ENCODE measurements at regions not wholly inside any gene's neighbourhood (a gene's known extent, or its start where the extent isn't known, plus 50 kb on each side); places are given as distances from the start of the nearest gene placed in this dataset.
"Not testable (repeated sequence)": the region's sequence is repeated elsewhere in the genome, so short reads cannot be mapped to it uniquely, and the experiment has no call there.

DNA sequence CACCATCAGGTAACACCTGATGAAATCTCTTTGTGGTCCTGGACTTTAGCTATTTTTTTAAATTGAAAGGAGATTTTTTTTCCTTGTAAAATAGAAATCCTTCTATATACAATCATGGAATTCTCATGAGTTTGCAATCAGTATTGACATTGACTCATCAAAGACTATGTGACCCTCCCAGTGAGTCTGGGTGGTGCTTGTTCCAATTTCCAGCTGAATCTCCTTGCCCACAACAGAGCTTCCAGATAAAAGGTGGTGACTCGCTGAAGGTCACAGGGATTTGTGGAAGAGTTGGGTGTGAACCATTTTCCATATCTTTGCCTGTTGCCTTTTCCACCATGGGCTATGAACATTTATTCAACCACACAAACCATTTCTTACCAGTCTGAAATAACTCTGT, 486.6 kb downstream of the AJAP1 start:
- no peaks in the 10 kb centered on the region for H3K9me3 ChIP-seq (ENCODE audit: control insufficient read depth in 2 of 2, insufficient read depth in 1 of 2, low read length in 1 of 2)
- no peaks in the 10 kb centered on the region for H3K4me1 ChIP-seq (ENCODE audit: control insufficient read depth in 2 of 2, insufficient read depth in 2 of 2, low read length in 2 of 2)
- H3K36me3 ChIP-seq (ENCODE audit: control insufficient read depth in 2 of 2, insufficient read depth in 2 of 2, low read length in 1 of 2), result no peaks in the 10 kb centered on the region
- no peaks in the 10 kb centered on the region for H3K27me3 ChIP-seq (ENCODE audit: control insufficient read depth in 2 of 2, insufficient read depth in 1 of 2, low read length in 1 of 2)
- 98% methylated on average over 1 of the region's 1 CpG for WGBS
- no peak for DNase-seq (ENCODE audit: low read depth in 6 of 9, low spot score in 9 of 9)
- H3K27ac ChIP-seq (ENCODE audit: low read depth in 1 of 2, low read length in 1 of 2), result no peak overlapping the region
- H3K4me3 ChIP-seq (ENCODE audit: low read length in 2 of 2), result no peak overlapping the region

DNA sequence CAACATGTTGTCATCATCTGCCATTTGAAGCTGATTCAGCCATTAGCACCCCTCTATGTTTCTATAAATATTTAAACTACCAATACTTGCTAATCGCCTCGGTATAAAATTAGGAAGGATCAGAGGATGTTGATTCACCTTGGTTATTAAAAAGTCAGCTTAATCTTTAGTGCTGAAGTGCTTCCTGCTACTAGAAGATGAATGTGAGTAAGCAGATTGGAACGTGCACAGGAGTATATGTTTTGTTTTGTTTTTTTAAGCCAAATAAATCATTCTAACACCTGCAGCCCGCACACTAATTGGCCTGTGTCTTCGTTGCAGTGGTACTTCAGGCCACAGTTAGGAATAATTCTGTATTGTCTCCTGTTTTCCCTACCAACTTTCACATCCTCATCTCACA, 485.7 kb downstream of the AJAP1 start:
- 81% methylated on average over 5 of the region's 5 CpGs for WGBS
- no peaks in the 10 kb centered on the region for H3K27me3 ChIP-seq (ENCODE audit: control insufficient read depth in 2 of 2, insufficient read depth in 1 of 2, low read length in 1 of 2)
- H3K9me3 ChIP-seq (ENCODE audit: control insufficient read depth in 2 of 2, insufficient read depth in 1 of 2, low read length in 1 of 2), result no peaks in the 10 kb centered on the region
- H3K36me3 ChIP-seq (ENCODE audit: control insufficient read depth in 2 of 2, insufficient read depth in 2 of 2, low read length in 1 of 2), result no peaks in the 10 kb centered on the region
- no peak for DNase-seq (ENCODE audit: low read depth in 6 of 9, low spot score in 9 of 9)
- H3K27ac ChIP-seq (ENCODE audit: low read depth in 1 of 2, low read length in 1 of 2), result no peak overlapping the region
- no peaks in the 10 kb centered on the region for H3K4me1 ChIP-seq (ENCODE audit: control insufficient read depth in 2 of 2, insufficient read depth in 2 of 2, low read length in 2 of 2)
- no peak overlapping the region for H3K4me3 ChIP-seq (ENCODE audit: low read length in 2 of 2)

DNA sequence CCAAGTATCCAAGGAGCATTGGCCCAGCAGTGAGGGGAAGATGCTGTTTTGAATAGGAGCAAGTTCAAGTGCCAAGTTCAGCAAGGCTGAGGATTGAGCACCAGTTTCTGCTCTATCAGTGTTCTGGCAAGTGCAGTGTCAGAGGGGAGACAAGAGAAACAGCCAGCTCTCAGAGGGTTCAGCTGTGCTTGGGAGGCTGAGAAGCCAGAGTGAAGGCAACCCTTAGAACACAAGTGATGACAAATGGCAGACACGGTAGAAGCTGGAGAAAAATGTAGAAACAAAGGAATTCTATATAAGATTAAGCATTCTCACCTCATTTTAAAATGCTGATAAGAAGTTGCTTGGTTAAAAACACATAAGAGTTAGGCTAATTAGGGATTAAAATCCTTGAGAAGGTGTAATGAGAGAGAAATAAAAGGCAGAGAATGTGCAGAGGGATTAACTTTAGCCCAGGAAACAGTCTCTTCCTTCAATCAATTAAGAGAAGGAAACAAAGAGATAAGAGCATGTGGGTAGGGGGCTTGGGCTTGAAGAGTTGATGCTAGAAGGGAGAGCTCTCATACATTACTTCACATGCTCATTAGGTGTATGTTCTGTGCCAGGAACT, 475.4 kb downstream of the AJAP1 start:
- 77% methylated on average over 1 of the region's 1 CpG for WGBS
- H3K4me1 ChIP-seq (ENCODE audit: control insufficient read depth in 2 of 2, insufficient read depth in 2 of 2, low read length in 2 of 2), result no peaks in the 10 kb centered on the region
- no peaks in the 10 kb centered on the region for H3K27me3 ChIP-seq (ENCODE audit: control insufficient read depth in 2 of 2, insufficient read depth in 1 of 2, low read length in 1 of 2)

DNA sequence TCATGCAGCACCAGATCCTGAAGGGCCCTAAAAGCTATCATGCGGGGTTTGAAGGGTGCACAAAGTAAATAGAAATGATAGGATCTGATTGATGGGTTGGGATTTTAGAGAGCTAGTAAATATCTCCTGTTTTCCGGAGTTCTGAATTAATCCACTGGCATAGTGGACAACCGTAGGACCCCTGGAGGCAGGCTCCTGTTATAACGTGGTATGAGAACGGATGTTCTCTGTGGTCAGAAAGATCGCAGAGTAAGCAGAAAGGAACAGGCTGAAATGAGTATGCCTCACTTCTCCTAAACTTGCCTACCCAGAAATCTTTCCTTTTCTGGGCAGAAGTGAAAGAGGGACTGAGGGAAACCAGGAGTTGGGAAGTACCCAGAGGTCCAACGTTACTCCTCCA, 470.8 kb downstream of the AJAP1 start:
- H3K27me3 ChIP-seq (ENCODE audit: control insufficient read depth in 2 of 2, insufficient read depth in 1 of 2, low read length in 1 of 2), result no peaks in the 10 kb centered on the region
- no peak for DNase-seq (ENCODE audit: low read depth in 6 of 9, low spot score in 9 of 9)
- no peaks in the 10 kb centered on the region for H3K4me1 ChIP-seq (ENCODE audit: control insufficient read depth in 2 of 2, insufficient read depth in 2 of 2, low read length in 2 of 2)
- no peaks in the 10 kb centered on the region for H3K9me3 ChIP-seq (ENCODE audit: control insufficient read depth in 2 of 2, insufficient read depth in 1 of 2, low read length in 1 of 2)
- no peak overlapping the region for H3K4me3 ChIP-seq (ENCODE audit: low read length in 2 of 2)
- no peaks in the 10 kb centered on the region for H3K36me3 ChIP-seq (ENCODE audit: control insufficient read depth in 2 of 2, insufficient read depth in 2 of 2, low read length in 1 of 2)
- H3K27ac ChIP-seq (ENCODE audit: low read depth in 1 of 2, low read length in 1 of 2), result no peak overlapping the region
- WGBS, result 72% methylated on average over 7 of the region's 7 CpGs

More for the DNA sequence above, 475.4 kb downstream of the AJAP1 start:
- H3K4me3 ChIP-seq (ENCODE audit: low read length in 2 of 2), result no peak overlapping the region
- H3K36me3 ChIP-seq (ENCODE audit: control insufficient read depth in 2 of 2, insufficient read depth in 2 of 2, low read length in 1 of 2), result no peaks in the 10 kb centered on the region
- DNase-seq (ENCODE audit: low read depth in 6 of 9, low spot score in 9 of 9), result no peak
- H3K27ac ChIP-seq (ENCODE audit: low read depth in 1 of 2, low read length in 1 of 2), result no peak overlapping the region
- no peaks in the 10 kb centered on the region for H3K9me3 ChIP-seq (ENCODE audit: control insufficient read depth in 2 of 2, insufficient read depth in 1 of 2, low read length in 1 of 2)

DNA sequence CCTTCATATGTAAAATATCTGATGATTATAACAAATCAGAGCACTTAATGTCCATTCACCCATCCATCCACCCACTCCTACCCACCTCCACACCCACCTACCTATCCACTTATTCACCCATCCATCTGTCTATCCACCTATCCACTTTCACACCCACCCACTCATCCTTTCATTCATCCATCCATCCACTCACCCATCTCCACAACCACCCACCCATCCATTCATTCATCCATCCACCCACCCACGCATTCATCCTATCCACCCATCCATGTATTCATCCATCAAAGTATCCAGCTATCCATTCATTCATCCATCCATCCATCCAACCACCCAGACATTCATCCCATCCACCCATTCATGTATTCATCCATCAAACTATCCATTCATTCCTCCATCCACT, 466.1 kb downstream of the AJAP1 start:
- 98% methylated on average over 1 of the region's 1 CpG for WGBS

DNA sequence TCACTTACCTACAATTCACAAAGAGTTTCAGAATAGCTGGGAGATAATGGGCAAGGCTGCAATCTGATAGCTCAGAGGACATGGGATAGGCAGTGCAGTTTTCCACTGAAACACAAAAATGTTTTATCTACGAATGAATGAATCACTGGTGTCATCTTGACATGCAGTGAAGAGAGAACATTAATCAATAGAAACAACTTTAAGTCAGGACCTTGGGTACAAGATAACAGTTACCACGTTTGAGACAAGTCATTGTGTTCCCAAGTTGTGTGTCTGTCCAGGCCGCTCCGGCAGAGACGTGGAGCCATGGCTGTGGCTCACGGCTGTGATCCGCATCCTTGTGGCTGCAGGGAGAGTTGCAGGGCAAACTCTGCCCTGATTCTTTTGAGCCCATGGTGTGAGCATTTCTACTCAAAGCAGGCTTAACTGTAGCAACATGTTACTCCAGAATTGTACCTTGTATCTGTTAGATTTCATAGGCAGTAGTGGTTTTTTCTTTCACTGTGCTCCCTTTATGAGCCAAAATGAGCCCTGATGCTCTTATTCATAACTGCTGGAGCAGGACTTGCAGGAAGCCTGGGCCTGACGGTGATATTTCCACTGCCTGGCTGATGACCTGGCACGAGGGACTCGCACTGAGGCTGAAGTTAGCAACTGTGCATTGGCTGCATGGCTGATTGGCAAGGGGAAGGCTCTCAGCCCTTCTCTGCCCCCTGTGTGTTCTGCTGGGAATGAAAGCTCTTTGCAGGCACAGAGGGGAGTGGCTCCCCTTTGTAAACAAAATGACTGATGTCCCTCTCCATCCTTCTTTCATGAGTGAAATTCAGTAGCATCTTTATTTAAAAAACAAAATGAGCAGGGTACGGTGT, 465.2 kb downstream of the AJAP1 start:
- H3K27me3 ChIP-seq (ENCODE audit: control insufficient read depth in 2 of 2, insufficient read depth in 1 of 2, low read length in 1 of 2), result no peaks in the 10 kb centered on the region
- no peak for DNase-seq (ENCODE audit: low read depth in 6 of 9, low spot score in 9 of 9)

More for the DNA sequence above, 466.1 kb downstream of the AJAP1 start:
- no peak overlapping the region for H3K4me3 ChIP-seq (ENCODE audit: low read length in 2 of 2)
- H3K27ac ChIP-seq (ENCODE audit: low read depth in 1 of 2, low read length in 1 of 2), result no peak overlapping the region
- no peak for DNase-seq (ENCODE audit: low read depth in 6 of 9, low spot score in 9 of 9)
- no peaks in the 10 kb centered on the region for H3K9me3 ChIP-seq (ENCODE audit: control insufficient read depth in 2 of 2, insufficient read depth in 1 of 2, low read length in 1 of 2)
- H3K4me1 ChIP-seq (ENCODE audit: control insufficient read depth in 2 of 2, insufficient read depth in 2 of 2, low read length in 2 of 2), result no peaks in the 10 kb centered on the region
- no peaks in the 10 kb centered on the region for H3K36me3 ChIP-seq (ENCODE audit: control insufficient read depth in 2 of 2, insufficient read depth in 2 of 2, low read length in 1 of 2)
- no peaks in the 10 kb centered on the region for H3K27me3 ChIP-seq (ENCODE audit: control insufficient read depth in 2 of 2, insufficient read depth in 1 of 2, low read length in 1 of 2)

DNA sequence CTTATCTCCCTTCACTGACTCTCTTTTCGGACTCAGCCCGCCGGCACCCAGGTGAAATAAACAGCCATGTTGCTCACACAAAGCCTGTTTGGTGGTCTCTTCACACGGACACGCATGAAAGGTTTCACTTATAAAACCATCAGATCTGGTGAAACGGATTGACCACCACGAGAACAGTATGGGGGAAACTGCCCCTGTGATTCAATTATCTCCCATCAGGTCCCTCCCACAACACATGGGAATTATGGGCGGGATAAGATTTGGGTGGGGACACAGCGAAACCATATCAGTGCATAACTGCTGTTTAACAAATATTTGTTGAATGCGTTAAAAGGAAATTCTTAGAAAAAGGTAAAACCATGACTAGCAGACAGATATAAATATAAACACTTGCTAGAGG, 464.4 kb downstream of the AJAP1 start:
- 91% methylated on average over 10 of the region's 10 CpGs for WGBS
- not testable (repeated sequence) for H3K27ac ChIP-seq (ENCODE audit: low read depth in 1 of 2, low read length in 1 of 2); DNase-seq (ENCODE audit: low read depth in 6 of 9, low spot score in 9 of 9); H3K27me3 ChIP-seq (ENCODE audit: control insufficient read depth in 2 of 2, insufficient read depth in 1 of 2, low read length in 1 of 2); H3K36me3 ChIP-seq (ENCODE audit: control insufficient read depth in 2 of 2, insufficient read depth in 2 of 2, low read length in 1 of 2); H3K4me1 ChIP-seq (ENCODE audit: control insufficient read depth in 2 of 2, insufficient read depth in 2 of 2, low read length in 2 of 2); H3K9me3 ChIP-seq (ENCODE audit: control insufficient read depth in 2 of 2, insufficient read depth in 1 of 2, low read length in 1 of 2); H3K4me3 ChIP-seq (ENCODE audit: low read length in 2 of 2)

More for the DNA sequence above, 465.2 kb downstream of the AJAP1 start:
- H3K4me1 ChIP-seq (ENCODE audit: control insufficient read depth in 2 of 2, insufficient read depth in 2 of 2, low read length in 2 of 2), result no peaks in the 10 kb centered on the region
- 72% methylated on average over 11 of the region's 11 CpGs for WGBS
- no peak overlapping the region for H3K4me3 ChIP-seq (ENCODE audit: low read length in 2 of 2)
- no peaks in the 10 kb centered on the region for H3K9me3 ChIP-seq (ENCODE audit: control insufficient read depth in 2 of 2, insufficient read depth in 1 of 2, low read length in 1 of 2)
- H3K36me3 ChIP-seq (ENCODE audit: control insufficient read depth in 2 of 2, insufficient read depth in 2 of 2, low read length in 1 of 2), result no peaks in the 10 kb centered on the region
- no peak overlapping the region for H3K27ac ChIP-seq (ENCODE audit: low read depth in 1 of 2, low read length in 1 of 2)

DNA sequence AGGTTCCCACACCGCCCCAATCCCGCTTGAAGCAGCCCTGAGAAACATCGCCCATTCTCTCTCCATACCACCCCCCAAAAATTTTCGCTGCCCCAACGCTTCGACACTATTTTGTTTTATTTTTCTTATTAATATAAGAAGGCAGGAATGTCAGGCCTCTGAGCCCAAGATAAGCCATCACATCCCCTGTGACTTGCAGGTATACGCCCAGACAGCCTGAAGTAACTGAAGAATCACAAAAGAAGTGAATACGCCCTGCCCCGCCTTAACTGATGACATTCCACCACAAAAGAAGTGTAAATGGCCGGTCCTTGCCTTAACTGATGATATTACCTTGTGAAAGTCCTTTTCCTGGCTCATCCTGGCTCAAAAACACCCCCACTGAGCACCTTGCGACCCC, 463.9 kb downstream of the AJAP1 start:
- H3K27ac ChIP-seq (ENCODE audit: low read depth in 1 of 2, low read length in 1 of 2); H3K4me3 ChIP-seq (ENCODE audit: low read length in 2 of 2); H3K27me3 ChIP-seq (ENCODE audit: control insufficient read depth in 2 of 2, insufficient read depth in 1 of 2, low read length in 1 of 2); H3K36me3 ChIP-seq (ENCODE audit: control insufficient read depth in 2 of 2, insufficient read depth in 2 of 2, low read length in 1 of 2); DNase-seq (ENCODE audit: low read depth in 6 of 9, low spot score in 9 of 9); H3K4me1 ChIP-seq (ENCODE audit: control insufficient read depth in 2 of 2, insufficient read depth in 2 of 2, low read length in 2 of 2); H3K9me3 ChIP-seq (ENCODE audit: control insufficient read depth in 2 of 2, insufficient read depth in 1 of 2, low read length in 1 of 2): not testable (repeated sequence)
- WGBS, result 93% methylated on average over 8 of the region's 11 CpGs

DNA sequence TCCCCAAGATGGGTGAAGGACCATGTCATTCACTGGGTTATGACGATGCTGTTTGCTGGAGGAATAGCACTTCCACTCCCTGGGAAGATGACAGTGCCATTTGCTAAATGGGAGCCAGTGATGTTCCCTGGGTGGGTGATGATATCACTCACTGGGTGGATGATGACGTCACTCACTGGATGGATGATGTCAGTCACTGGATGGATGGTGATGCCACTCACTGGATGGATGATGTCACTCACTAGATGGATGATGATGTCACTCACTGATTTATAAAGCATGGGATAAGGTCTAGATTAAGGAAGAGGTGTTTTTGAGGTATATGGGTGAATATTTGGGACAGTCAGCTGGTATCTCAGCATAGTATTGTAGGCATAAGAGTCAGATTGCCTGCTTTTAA, 457.2 kb downstream of the AJAP1 start:
- no peak for DNase-seq (ENCODE audit: low read depth in 6 of 9, low spot score in 9 of 9)

More for the DNA sequence above, 457.2 kb downstream of the AJAP1 start:
- Histone ChIP-seq H3K9me3 (ENCODE audit: control insufficient read depth in 2 of 2, insufficient read depth in 1 of 2, low read length in 1 of 2) (no peaks in the 10 kb centered on the region), H3K4me3 (ENCODE audit: low read length in 2 of 2) (no peak overlapping the region), H3K36me3 (ENCODE audit: control insufficient read depth in 2 of 2, insufficient read depth in 2 of 2, low read length in 1 of 2) (no peaks in the 10 kb centered on the region), H3K27me3 (ENCODE audit: control insufficient read depth in 2 of 2, insufficient read depth in 1 of 2, low read length in 1 of 2) (no peaks in the 10 kb centered on the region), H3K4me1 (ENCODE audit: control insufficient read depth in 2 of 2, insufficient read depth in 2 of 2, low read length in 2 of 2) (no peaks in the 10 kb centered on the region), H3K27ac (ENCODE audit: low read depth in 1 of 2, low read length in 1 of 2) (no peak overlapping the region)
- 88% methylated on average over 2 of the region's 2 CpGs for WGBS

Measured in thymus (tissue), 11 donors.